ENCODE measurements at regions not wholly inside any gene's neighbourhood (a gene's known extent, or its start where the extent isn't known, plus 50 kb on each side); places are given as distances from the start of the nearest gene placed in this dataset.

DNA sequence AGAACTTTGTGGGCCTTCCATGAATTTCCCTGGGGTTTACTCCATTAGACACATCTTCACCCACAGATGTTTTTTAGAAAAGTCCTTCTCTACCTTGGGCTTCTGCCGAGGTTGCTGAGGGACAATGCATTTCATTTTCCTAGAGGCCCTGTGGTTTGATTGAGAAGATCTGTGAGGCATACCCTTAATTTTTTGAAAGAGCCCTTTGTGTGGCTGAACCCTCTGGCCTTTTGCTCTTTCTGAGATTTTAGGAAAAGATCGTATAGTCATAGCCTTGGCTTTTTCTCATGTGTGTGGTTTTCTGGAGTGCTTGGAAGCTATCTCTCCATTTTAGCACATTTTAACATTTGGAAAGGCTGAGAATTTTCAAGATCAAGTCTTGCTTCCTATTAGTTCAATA lies 119.8 kb upstream of the LYZL1 start:
- DNase-seq (ENCODE audit: low spot score in 2 of 2): no peak
- Histone ChIP-seq H3K36me3 (no peaks in the 10 kb centered on the region), H3K4me1 (no peaks in the 10 kb centered on the region), H3K9me3 (peaks cover 0 to 50% (median 6%) of the 10 kb centered on the region in 4 donors), H3K27ac (no peak overlapping the region), H3K4me3 (no peak overlapping the region), H3K27me3 (no peaks in the 10 kb centered on the region)
- WGBS, 2 donors: 39 to 45% methylated on average over 2 of the region's 2 CpGs
- TF ChIP-seq, protein P1, sequence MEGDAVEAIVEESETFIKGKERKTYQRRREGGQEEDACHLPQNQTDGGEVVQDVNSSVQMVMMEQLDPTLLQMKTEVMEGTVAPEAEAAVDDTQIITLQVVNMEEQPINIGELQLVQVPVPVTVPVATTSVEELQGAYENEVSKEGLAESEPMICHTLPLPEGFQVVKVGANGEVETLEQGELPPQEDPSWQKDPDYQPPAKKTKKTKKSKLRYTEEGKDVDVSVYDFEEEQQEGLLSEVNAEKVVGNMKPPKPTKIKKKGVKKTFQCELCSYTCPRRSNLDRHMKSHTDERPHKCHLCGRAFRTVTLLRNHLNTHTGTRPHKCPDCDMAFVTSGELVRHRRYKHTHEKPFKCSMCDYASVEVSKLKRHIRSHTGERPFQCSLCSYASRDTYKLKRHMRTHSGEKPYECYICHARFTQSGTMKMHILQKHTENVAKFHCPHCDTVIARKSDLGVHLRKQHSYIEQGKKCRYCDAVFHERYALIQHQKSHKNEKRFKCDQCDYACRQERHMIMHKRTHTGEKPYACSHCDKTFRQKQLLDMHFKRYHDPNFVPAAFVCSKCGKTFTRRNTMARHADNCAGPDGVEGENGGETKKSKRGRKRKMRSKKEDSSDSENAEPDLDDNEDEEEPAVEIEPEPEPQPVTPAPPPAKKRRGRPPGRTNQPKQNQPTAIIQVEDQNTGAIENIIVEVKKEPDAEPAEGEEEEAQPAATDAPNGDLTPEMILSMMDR (IDR thresholded peaks at IDR 0.05): no peak
- TF ChIP-seq POLR2A (IDR thresholded peaks at IDR 0.05): no peak
- no peak for TF ChIP-seq EP300 (IDR thresholded peaks at IDR 0.05)

DNA sequence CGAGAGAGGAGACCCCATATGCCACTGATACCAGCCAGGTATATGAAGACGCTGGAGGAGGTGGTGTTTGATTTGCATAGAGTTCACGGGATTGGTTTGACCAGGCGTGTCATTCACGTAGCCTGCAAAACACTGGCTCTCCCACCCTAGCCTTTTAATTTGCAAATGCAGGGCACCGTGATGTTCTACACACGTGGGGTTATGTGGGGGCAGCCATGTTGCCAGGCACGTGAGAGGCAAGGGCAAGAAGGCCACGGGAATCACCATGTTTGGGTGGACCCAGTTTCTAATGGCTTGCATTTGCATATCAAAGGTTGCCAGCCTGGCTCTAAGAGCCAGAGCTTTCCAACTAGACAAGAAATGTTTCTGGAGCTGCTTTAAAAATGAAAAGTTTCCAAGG lies 117.2 kb upstream of the LYZL1 start:
- no peaks in the 10 kb centered on the region for H3K27me3 ChIP-seq
- DNase-seq (ENCODE audit: low spot score in 2 of 2): no peak
- no peaks in the 10 kb centered on the region for H3K36me3 ChIP-seq
- peaks cover 0 to 24% (median 2%) of the 10 kb centered on the region in 4 donors for H3K9me3 ChIP-seq
- WGBS, 2 donors: 75 to 79% methylated on average over 9 of the region's 9 CpGs
- TF ChIP-seq, protein P1 (IDR thresholded peaks at IDR 0.05): no peak
- TF ChIP-seq POLR2A (IDR thresholded peaks at IDR 0.05) (no peak), EP300 (IDR thresholded peaks at IDR 0.05) (no peak)
- no peak overlapping the region for H3K4me3 ChIP-seq
- no peaks in the 10 kb centered on the region for H3K4me1 ChIP-seq
- no peak overlapping the region for H3K27ac ChIP-seq

DNA sequence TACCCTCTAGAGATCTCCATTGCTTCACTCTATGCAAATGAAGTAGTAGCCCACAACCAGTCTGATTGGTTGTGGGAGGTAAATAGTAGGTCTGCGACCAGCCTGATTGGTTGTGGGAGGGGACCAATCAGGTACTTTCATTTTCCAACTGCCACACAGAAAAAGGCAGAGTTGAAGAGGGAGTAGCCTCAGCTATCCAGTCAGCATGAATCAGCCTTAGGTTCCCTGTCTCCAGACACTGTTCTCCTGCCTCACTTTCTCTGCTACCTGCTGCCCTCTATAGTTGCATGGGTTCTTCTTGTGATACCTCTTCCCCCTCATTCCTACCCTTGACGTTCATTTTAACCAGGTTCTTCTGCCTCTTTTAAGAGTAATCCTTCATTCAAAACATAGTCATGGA lies 114.5 kb upstream of the LYZL1 start:
- 85 to 90% methylated on average over 2 of the region's 2 CpGs for WGBS, 2 donors
- H3K4me1 ChIP-seq: peaks cover 0 to 3% (median 0%) of the 10 kb centered on the region in 4 donors
- no peak for TF ChIP-seq POLR2A (IDR thresholded peaks at IDR 0.05)
- TF ChIP-seq, protein P1 (IDR thresholded peaks at IDR 0.05): no peak
- TF ChIP-seq EP300 (IDR thresholded peaks at IDR 0.05): no peak

DNA sequence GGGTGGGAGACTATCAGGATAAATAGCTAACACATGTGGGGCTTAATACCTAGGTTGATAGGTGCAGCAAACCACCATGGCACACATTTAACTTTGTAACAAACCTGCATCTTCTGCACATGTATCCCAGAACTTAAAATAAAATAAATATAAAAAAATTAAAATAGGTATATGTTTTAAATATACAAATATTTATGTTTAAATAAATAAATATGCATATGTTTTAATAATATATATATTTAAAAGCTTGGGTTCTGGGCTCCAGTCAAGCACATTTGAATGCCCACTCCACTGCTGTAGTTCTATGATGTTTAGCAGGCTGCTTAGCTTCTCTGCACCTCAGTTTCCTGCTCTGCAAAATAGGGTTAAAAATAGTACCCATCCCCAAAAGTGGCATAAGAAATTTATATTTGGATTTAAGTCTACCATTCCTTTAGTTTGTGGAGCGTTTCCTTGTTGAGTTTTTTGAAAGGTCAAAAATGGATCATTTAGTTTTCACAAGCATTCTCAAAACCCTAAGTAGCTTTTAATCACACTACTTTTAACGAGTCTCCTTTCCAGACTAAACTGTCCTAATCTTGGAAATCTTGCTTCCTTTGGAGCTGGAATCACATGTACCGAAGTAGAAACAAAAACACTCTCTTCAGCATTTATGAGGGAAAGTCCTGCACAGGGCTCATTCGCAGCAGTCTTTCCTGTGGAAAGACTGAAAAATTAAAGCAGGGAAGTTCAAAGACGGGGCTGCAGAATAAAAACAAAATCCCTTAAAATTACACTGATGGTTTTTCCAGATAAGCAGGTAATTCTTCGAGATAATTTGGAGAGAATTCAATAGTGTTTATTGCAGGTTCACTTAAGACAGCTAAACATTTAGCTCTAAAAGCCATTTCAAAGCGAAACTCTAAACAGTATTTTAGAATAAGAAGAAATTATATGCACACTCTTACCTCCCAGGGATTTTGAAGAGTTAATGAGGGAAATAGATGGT lies 111.7 kb upstream of the LYZL1 start:
- no peaks in the 10 kb centered on the region for H3K9me3 ChIP-seq
- DNase-seq (ENCODE audit: low spot score in 2 of 2): no peak
- H3K27me3 ChIP-seq: no peaks in the 10 kb centered on the region
- peaks cover 0 to 3% (median 0%) of the 10 kb centered on the region in 4 donors for H3K4me1 ChIP-seq
- TF ChIP-seq, protein P1 (IDR thresholded peaks at IDR 0.05): no peak
- no peak for TF ChIP-seq EP300 (IDR thresholded peaks at IDR 0.05)
- TF ChIP-seq POLR2A (IDR thresholded peaks at IDR 0.05): no peak
- no peak overlapping the region for H3K27ac ChIP-seq
- WGBS, 2 donors: 40 to 43% methylated on average over 7 of the region's 7 CpGs
- H3K36me3 ChIP-seq: no peaks in the 10 kb centered on the region
- H3K4me3 ChIP-seq: no peak overlapping the region

More for the DNA sequence above, 114.5 kb upstream of the LYZL1 start:
- Histone ChIP-seq H3K27ac (no peak overlapping the region), H3K36me3 (no peaks in the 10 kb centered on the region), H3K9me3 (peaks cover 0 to 13% (median 2%) of the 10 kb centered on the region in 4 donors), H3K27me3 (no peaks in the 10 kb centered on the region), H3K4me3 (no peak overlapping the region)
- no peak for DNase-seq (ENCODE audit: low spot score in 2 of 2)

DNA sequence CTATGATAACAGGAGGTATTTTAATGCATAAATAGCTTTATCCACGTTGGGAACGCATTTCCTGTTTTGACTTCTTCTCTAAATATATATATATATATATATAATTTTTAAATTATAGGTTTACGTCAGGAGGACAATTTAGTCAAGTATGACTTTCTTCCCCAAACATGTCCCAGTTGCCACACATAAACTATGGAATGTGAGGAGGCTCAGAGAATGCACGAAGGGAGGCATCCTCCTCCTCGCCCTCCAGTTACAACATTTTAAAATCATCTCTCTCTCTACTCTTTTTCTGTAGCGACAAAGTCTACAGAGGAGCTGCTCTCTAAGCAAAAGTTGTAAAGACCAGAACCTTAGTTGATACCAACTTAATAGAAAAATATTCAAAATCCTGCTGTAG lies 106.9 kb upstream of the LYZL1 start:
- no peak overlapping the region for H3K4me3 ChIP-seq
- no peaks in the 10 kb centered on the region for H3K9me3 ChIP-seq
- peaks cover 0 to 3% (median 0%) of the 10 kb centered on the region in 4 donors for H3K4me1 ChIP-seq
- TF ChIP-seq, protein P1 (IDR thresholded peaks at IDR 0.05): no peak
- no peak for DNase-seq (ENCODE audit: low spot score in 2 of 2)
- no peaks in the 10 kb centered on the region for H3K36me3 ChIP-seq
- H3K27ac ChIP-seq: no peak overlapping the region
- 62 to 69% methylated on average over 6 of the region's 6 CpGs for WGBS, 2 donors
- no peaks in the 10 kb centered on the region for H3K27me3 ChIP-seq

Data from tibial nerve (tissue), 4 donors.